Stimulated activated naive CD4-positive, alpha-beta T cell treated with Interleukin-2 at 50 U/mL for 16 hours (primary cell): ENCODE measurements at regions not wholly inside any gene's neighbourhood (a gene's known extent, or its start where the extent isn't known, plus 50 kb on each side); places are given as distances from the start of the nearest gene placed in this dataset.
"Not testable (repeated sequence)": the region's sequence is repeated elsewhere in the genome, so short reads cannot be mapped to it uniquely, and the experiment has no call there.

Experiments used
- DNase-seq: peaks from one replicate; lab custom pipeline; 2025; lab: John Stamatoyannopoulos, UW

DNA sequence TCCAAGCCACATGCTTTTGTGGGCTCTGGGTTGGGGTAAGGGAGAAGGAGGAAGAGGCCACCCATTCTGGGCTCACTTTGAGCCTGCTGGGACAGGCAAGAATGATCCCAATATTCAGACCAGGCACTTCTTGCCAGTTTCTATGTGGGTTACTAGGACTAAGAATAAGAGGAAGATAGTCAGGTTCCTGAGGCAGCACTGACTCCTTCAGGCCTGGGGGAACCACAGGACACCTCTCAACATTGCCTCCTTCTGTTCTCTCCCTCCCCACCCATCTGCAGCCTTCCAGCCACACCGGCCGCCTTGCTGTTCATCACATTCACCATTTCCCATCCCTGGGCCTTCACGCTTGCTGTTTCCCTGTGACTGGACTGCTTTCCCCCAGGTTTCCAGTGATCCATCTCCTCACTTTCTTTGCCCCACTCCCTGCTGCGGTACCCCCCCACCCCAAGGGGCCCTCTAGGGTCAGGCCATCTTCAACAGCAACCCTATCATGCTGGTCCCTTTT lies 69.2 kb upstream of the SIRPA start:
- DNase-seq, result no peak

DNA sequence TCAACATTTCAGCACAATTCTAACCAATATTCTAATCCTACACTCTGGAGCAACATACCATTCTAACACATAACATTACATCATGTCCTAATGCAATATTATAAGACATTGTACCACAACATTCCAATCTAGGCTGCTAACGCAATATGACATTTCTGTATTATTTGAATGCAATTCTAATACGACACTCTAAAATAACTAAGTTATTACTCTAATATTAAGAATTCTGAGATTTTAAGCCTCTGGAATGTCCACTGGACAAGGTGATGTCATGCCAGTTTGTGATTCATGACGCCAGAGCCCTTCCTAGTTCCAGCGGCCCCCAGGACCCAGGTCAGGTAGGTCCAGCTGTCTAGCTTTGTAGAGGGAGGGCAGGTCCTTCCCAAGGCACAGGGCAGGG lies 69.7 kb upstream of the SIRPA start:
- DNase-seq, result no peak

DNA sequence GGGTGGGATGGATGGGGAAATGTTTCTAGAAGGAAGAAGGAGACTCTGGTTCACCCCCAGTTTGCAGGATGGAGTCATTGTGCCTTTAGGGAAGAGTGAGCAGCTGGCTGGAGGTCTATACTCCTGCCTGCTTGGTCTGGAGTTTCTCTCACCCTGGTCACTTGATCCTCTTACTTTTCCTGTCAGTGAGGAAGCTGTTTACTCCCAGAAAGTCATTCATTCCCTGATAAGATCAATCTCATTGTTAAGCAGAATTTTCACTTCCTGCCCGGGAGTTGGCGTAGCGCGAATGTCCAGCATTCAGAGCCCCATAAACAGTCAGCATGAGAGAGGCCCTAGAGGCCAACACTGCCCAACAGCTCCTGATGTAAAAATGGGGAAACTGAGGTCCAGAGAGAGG lies 70.4 kb upstream of the SIRPA start:
- no peak for DNase-seq

DNA sequence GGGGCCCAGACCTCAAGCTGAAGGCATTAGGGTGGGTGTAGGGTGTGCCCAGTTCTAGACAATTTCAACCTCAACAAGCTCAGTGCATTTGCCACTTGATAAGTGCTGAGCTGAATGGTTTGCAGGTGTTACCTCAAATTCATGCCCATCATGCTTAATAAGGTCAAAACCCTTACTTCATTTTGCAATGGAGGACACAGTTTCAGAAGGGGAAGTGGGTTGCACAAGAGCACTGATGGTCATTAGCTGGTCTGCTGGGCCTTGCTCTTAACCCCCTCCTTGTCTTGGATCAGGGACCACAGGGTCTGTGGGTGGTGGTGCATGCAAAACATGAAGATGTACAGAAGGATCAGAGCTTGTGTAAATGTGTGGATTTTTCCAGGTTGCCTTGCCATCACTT lies 71.0 kb upstream of the SIRPA start:
- no peak for DNase-seq

DNA sequence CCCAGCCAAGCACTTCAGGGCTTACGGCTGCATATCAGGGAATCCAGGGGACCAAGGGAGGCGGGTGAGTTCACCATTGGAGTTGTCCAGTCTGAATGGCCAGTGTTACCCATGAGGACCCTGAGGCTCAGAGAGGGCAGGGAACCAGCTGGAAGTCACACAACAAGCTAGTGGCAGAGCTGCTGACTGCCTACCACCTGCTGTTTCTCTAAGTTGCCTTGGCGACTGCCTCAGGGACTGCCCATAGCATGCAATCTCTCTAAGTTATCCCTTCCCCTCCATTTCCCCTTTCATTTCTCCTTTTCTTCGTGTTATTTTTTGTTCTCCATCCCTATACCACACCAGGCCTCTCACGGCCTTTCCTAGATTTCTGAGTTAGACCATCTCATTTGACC lies 71.8 kb upstream of the SIRPA start:
- DNase-seq, result no peak

DNA sequence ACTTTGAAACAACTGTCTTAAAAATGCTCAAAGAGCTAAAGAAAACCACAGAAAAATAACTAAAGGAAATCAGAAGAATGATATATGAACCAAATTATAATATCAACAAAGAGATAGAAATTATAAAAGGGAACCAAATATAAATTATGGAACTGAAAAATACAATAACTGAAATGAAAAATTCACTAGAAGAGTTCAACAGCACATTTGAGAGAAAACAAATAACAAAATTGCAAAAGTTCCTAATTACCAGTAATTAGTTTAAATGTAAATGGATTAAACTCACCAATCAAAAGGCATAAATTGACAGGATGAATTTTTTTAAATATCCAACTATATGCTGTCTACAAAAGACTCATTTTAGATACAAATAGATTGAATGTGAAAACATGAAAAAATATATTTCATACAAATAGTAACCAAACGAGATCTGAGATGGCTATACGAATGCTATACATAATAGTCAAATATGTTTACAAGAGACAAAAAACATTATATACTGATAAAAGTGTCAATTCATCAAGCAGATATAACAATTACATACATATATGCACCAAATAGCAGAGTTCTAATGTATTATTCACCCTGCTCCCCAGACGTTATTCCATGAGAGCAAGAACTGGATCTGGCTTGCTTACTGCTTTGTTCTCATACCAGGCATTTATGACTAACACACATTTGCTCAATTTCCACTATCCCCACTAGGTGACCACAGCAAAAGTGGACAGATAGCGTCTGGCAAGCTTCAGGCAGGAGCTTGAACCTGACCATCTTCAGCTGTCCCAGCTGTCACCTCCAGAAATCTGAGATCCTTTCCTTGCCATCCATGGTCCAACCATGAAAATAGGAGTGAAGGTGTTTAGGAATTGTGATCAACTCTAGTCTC lies 72.4 kb upstream of the SIRPA start:
- no peak for DNase-seq

DNA sequence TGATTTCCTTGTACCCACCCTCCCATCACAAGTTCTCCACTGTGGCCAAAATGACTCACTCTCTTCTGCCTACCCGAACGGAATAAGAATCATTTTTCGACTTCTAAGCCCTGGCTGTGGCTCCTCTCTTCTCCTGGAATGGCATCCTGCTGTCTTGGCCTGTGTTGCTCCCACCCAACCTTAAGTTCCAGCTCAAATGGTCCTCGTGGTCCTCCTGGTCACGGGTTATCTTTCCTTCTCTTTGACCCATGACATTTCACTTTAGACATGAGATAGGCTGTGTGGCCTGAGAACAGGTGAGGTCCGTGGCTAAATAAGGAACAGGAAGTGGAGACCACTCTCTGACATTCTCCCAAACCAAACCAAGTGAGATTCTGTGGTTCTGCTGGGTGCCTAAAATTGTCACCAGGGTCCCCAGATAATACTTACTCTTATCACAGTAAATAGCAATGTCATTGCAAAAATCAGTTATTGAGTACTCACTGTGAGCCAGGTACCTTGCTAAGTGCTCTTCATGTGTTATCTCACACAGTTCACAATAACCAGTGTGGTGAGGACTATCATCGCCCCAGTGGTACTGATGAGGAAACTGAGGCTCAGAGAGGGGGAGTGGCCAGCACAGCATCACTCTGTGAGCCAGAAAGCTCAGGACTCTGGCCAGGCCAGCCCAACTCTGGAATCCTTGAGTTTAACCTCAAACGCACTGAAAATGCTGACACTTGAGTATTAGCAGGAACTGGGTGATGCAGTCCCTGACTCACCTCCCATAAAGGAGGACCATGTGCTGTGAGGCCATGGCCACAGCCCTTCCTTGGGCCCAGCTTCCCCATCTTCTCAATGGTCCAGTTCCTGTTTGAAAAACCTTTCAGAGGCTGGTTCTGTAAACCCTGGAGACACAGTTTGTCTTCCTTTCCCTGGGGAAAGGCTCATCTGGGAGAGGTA lies 74.8 kb upstream of the SIRPA start:
- no peak for DNase-seq

DNA sequence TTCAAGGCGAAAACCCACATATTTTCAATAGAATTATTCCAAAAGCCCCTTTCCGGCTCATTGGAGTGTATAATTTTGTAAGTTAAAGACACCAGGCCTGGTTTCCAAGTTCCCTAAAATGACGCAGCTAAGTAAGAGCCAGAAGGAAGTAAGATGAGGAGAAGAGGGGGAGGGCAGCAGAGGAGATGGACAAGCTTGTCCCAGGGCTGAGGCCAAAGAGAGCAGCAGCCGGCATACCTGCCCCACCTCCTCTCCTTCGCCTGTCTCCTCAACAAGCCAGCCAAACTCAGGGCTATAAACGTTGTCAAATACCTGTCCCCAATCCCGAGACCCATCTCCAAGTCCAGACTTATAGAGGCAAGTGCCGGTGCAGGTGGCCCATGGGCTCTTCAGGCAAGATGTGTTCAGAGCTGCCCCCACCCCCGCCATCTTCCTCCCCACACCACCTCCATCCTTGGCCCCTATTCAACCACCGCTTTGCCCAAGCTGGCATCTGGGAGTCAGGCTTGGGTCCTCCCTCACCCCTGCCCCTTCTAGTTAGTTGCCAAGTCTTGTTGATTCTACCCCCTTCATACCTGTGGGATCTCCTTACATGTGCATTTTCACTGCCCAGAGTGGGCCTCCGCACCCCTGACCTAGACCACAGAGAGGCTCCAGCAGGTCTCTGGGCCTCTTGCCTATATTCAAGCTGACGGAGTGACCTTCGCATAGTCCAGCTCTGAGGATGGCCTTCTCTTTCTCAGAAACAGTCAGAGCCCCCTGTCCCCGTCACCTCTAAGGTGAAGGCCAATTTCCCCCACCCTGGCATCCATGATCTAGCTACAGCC lies 75.7 kb upstream of the SIRPA start:
- DNase-seq, result no peak

DNA sequence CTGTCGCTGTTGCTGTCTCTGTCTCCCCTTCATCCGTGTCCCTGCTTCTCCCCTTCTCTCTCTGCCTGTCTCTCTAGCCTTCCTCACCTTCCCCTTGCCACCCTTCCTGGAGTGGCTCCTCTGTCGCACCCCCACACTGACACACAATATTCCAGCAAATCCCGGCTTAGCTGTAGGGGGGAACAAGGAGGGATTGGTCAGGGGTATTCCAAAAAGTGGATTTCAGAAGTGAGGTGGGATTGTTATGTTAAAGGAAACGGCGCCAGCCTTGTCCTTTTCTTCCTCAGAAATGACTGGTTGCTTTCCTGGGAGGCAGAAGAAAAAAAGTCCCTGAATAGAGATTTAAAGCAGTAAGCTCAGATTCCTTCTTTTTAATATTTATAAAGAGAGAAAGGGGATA lies 76.3 kb upstream of the SIRPA start:
- no peak for DNase-seq

DNA sequence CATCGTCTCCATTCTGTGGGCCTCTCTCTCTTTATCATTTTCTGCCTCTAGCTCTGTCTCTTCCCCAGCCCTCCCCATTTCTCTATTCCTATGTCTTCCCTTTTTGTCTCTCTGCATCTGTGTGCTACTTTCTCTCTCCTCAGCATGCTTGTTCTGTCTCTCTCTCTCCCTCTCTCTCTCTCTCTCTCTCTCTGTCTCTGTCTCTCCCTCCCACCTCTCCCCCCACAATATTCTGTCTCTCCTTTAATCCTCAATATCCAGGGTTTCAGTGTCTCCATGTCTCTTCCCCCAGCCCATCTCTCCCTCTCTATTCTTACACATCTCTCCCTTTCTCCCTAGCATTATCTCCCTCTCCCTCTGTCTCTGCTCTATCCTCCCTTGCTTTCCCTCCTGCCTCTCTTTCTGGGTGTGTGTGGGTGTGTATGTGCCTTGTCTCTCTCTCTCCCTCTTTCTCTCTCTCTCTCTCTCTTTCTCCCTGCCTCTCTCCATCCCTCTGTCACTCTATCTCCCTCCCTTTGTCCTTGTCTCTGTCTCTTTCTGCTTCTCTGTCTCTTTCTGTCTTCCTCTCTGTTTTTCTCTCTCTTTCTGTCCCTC lies 76.9 kb upstream of the SIRPA start:
- no peak for DNase-seq

DNA sequence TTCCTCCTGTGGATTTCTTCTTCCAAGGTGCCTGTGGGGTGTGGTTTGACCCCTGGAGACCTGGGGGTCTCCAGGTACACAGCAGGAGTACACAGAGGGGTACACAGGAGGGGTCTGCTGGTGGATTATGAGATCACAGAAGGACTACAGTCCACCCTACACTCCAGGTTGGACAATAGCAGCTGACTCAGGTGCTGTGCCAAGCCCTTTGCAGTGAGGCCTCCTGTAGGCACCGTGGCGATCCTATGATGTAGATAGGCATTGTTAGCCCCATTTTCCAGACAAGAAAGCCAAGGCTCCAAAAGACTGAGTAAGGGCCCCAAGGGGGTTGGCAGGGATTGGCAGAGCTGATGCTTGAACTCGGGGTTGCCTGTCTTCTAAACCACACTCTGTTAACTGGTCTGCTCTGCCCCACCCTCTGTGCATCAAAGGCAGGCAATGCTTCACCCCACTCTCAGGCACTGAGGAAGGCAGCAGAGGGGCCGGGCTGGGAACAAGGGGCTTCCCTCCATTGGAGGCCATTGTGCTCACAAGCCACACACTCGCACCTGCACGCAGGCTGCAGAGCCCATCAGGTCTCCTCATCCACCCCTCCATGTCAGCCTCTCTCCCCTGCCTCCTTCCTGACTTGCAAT lies 77.5 kb upstream of the SIRPA start:
- DNase-seq, result no peak

DNA sequence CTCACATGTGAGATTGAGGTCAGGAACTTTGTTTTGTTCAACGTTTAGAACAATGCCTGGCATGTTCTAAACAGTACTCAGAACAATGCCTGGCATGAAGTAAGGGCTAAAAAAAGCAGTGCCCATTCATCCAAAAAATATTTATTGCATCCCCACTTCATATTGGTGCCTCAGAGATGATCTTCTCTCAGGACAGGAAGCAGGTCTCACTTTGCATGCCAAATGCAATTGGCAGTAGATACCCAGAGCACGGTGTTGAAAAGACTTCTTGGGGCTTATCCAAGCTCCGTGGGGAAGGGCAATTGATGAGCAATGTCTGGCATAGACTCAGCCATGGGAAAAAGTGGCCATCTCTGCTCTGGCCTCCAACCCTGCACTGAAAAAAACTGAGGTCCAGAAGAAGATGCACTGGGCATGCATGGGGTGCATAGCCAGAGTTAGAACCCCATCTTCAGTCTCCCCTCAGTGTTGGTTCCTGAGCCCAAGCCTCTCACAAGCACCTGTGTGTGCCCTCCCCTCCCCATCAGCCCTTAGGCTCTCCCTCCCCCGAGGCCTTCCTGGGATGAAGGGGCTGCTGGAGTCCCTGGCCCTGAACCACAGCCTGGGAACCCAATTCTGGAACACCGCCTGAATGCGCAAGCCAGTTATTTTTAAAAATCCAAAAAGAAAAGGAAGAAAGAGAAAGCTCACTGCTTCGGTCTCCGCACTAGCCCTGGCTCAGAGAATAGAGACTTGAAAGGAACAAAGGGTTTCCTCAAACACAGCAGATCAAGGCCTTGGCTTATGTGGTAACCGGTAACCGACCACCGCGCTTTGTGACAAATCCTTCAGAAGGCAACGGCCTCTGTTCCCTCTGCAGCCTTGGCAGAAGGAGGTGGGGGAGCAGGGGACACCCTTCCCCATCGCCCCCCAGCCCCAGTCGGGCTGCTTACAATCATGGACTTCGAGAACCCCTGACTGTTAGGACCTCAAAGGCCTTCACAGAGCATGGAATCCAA lies 78.5 kb upstream of the SIRPA start:
- no peak for DNase-seq

DNA sequence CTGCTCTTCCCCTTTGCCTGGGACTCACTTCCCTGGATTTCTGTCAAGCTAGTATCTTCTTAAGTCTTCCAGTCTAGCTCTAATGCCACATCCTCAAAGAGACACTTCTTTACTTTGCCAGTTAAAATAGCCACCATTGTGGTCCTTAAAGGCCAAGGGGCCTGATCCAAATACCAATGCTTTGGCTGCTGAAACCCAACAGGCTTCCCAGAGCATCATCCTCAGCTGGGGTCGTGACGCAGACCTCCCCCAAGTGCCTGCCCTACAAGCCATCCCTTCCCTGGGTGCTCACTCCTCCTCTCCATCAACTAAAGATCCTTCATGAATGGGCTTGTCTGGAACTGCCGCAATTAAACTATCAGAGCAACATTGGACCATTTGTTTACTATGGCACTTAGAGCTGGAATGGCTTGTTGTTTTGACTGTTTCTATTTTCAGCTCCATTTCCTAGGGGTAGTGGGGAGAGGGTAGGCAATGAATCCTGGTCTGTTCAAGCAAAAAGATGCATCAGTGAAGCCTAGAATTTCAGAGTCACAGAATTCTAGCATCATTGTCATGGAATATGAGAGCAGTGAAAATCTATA lies 79.6 kb upstream of the SIRPA start:
- no peak for DNase-seq

DNA sequence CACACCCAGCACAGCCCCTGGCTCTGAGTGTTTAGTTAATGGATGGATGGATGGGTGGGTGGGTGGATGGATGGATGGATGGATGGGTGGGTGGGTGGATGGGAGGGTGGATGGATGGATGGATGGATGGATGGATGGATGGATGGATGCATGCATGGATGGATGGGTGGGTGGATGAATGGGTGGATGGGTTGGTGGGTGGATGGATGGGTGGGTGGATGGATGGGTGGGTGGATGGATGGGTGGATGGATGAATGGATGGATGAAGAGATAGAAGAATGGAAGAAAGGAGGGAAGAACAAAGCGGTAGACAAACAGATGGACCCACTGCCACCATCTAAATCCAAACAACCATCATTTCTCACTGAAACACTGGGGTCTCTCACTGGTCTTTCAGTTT lies 80.3 kb upstream of the SIRPA start:
- DNase-seq, result not testable (repeated sequence)

DNA sequence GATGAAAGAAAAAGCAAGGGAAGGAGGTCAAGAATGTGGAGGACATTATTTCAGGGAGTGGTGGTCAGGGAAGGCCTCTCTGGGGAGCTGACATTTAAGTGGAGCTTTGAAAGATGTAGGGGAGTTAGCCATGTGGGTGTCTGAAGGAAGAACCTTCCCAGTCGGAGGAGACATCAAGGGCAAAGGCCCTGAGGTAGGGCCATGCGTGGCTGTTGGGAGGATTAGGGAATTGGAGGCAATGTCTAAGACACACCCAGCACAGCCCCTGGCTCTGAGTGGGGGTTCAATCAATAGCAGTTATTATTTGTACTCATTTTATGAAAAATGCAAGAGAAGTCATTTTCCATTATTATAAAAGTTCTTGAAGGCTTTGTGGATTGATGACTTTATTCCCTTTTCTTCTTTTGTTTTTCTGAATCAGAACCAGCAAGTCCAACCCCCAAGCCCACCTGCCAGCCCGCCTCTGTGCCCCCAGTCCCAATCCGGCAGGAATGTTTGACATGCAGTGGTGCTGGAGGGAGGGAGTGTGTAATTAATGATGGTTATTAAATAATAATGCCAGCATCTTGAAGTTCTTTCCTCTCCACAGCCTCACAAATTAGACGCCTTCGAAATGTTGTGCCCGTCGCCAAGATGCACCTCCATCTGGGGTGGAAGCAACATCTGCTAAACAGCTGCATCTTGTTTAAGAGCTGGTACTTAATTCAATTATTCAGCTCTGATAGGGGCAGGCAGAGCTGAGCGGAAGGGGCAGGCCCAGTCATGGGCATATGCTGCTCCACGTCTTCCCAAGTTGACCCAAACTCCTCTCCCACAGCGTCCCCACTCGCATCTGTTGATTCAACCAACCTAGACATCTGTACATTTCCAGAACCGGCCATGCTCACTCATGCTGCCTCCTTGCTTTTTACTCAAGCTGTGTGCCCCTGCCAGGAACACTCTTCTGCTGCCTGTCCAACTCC lies 81.3 kb upstream of the SIRPA start:
- no peak for DNase-seq

DNA sequence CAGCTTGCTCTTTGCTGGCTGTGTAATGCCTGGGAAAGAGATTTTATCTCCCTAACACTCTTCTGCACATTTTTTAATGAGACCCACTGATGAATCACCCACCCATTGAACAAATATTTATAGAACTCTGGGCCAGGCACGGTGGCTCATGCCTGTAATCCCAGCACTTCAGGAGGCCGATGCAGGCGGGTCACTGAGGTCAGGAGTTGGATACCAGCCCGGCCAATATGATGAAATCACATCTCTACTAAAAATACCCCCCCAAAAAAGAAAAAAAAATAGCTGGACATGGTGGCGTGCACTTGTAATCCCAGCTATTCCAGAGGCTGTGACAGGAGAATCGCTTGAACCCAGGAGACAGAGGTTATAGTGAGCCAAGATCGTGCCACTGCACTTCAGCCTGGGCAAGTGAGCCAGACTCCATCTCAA lies 82.1 kb upstream of the SIRPA start:
- DNase-seq, result no peak

DNA sequence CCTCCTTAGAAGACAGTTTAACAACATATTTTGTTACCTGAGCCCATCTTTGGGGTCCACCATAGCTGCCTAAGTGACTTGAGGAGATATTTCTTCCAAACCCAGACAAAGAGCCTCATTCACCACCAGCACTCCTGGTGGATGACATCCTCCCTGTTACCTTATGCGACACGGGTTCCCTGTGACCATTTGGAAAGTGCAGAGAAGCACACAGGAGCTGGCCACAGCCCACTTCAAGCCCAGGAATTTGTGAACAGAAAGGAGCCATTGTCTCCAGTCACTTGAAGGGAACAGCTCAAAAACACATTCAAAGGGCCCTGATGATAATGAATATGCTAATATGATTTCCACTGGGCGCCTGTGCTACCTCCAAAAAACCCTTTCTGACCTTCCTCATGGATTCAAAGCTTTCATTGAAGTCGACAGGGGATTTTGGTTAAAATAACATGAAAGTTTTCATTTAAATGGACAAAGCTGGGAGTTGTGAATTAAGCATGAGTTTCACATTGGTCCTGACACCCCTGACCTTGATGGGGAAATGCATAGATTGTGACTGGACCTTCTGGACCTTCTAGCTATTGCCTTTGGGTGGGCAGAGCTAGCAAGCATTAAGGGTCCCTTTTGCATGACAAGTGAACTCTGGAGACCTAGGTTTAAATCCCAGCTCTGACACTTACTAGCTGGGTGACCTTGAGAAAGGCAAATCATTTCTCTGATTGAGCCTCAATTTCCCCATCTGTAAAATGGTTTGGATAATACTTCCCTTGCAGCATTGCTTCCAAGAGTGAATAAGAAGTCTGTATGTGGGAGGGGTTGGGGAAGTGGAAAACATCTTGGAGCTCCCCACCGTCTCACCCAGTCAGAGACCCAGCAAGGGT lies 83.3 kb upstream of the SIRPA start:
- no peak for DNase-seq
